H1 (cell line): ENCODE measurements at regions not wholly inside any gene's neighbourhood (a gene's known extent, or its start where the extent isn't known, plus 50 kb on each side); places are given as distances from the start of the nearest gene placed in this dataset.
"Not testable (repeated sequence)": the region's sequence is repeated elsewhere in the genome, so short reads cannot be mapped to it uniquely, and the experiment has no call there.

Source experiments
- CTCF ChIA-PET: fragments of 300-600 bp; sonication (Branson Sonifier 250); formaldehyde crosslinking; loops from one replicate; lab custom pipeline; 2021; ENCODE audit not compliant: partially characterized antibody; lab: Charles Lee
- POLR2A ChIA-PET: fragments of 300-600 bp; sonication (Branson Sonifier 250); formaldehyde crosslinking; loops from one replicate; lab custom pipeline; 2021; ENCODE audit warnings: inconsistent platforms; ENCODE audit not compliant: partially characterized antibody; lab: Charles Lee
- DNase-seq, 2 experiments: peaks; one replicate each; pipeline versions ENCODE4 v3.0.0 to v3.0.0-alpha.2; 2010 to 2022; ENCODE audit warnings: low spot score in 2 of 2, low read depth in 1 of 2, mixed read lengths in 1 of 2
- FAIRE-seq: peaks from 2 replicates; lab custom pipeline; 2011; peaks lifted over from hg19 to GRCh38; lab: Jason Lieb, UNC
- H2AFZ ChIP-seq: 2 replicates; pipeline ENCODE4 v1.8.1; 2012; ENCODE audit warnings: low read length, inconsistent platforms
- H2AK5ac ChIP-seq: 2 replicates; pipeline ENCODE4 v1.6.1; 2013; ENCODE audit warnings: low read depth, low read length
- H2BK120ac ChIP-seq: replicated peaks from 2 replicates; pipeline ENCODE3; 2013; ENCODE audit warnings: low read depth, low read length, inconsistent platforms
- H2BK12ac ChIP-seq: 2 replicates; pipeline ENCODE4 v1.6.1; 2013; ENCODE audit warnings: low read depth, low read length
- H2BK15ac ChIP-seq: 2 replicates; pipeline ENCODE4 v1.6.1; 2013; ENCODE audit warnings: low read length
- H2BK20ac ChIP-seq: 2 replicates; pipeline ENCODE4 v1.6.1; 2013; ENCODE audit warnings: low read length
- H2BK5ac ChIP-seq: 2 replicates; pipeline ENCODE4 v1.6.1; 2013; ENCODE audit warnings: low read depth, low read length
- H3K14ac ChIP-seq: 2 replicates; pipeline ENCODE4 v1.6.1; 2013; ENCODE audit warnings: inconsistent platforms; ENCODE audit not compliant: insufficient read length
- H3K18ac ChIP-seq: 2 replicates; pipeline ENCODE4 v1.6.1; 2013; ENCODE audit warnings: low read length; ENCODE audit errors: extremely low read depth
- H3K23ac ChIP-seq: 2 replicates; pipeline ENCODE4 v1.6.1; 2013; ENCODE audit warnings: inconsistent platforms; ENCODE audit not compliant: insufficient read length
- H3K23me2 ChIP-seq: 2 replicates; pipeline ENCODE4 v1.6.1; 2013; ENCODE audit warnings: low read depth, low read length
- H3K27ac ChIP-seq: 2 replicates; pipeline ENCODE4 v1.6.1; 2011; ENCODE audit warnings: low read depth, low read length, inconsistent platforms
- H3K27me3 ChIP-seq, 4 experiments: replicated peaks in 1 of 4; 1 replicate in 1 of 4; 2 replicates in 3 of 4; pipeline versions ENCODE4 v1.6.1 to v1.8.1; 2011 to 2013; ENCODE audit warnings: low read length in 3 of 4, mild to moderate bottlenecking in 3 of 4, inconsistent platforms in 2 of 4, mixed read lengths in 2 of 4, moderate library complexity in 1 of 4; ENCODE audit not compliant: control insufficient read depth in 3 of 4, insufficient read depth in 3 of 4; ENCODE audit errors: extremely low read depth in 1 of 4
- H3K36me3 ChIP-seq, 4 experiments: 2 replicates each; pipeline versions ENCODE4 v1.6.1 to v1.8.1; 2011 to 2013; ENCODE audit warnings: mild to moderate bottlenecking in 4 of 4, low read length in 3 of 4, moderate library complexity in 2 of 4, control low read depth in 1 of 4, inconsistent platforms in 1 of 4; ENCODE audit not compliant: insufficient read depth in 4 of 4, control insufficient read depth in 2 of 4
- H3K4ac ChIP-seq: replicated peaks from 2 replicates; pipeline ENCODE3; 2013; ENCODE audit warnings: low read length, low read depth, mixed read lengths, inconsistent platforms; ENCODE audit not compliant: insufficient read length
- H3K4me1 ChIP-seq, 4 experiments: replicated peaks in 1 of 4; 1 replicate in 1 of 4; 2 replicates in 3 of 4; pipeline versions ENCODE4 v1.6.1 to v1.8.1; 2011 to 2013; ENCODE audit warnings: low read length in 3 of 4, inconsistent platforms in 2 of 4, mixed read lengths in 1 of 4; ENCODE audit not compliant: insufficient read depth in 4 of 4, control insufficient read depth in 3 of 4
- H3K4me2 ChIP-seq, 2 experiments: 2 replicates each; pipeline versions ENCODE4 v1.6.1 to v1.8.1; 2011 to 2013; ENCODE audit warnings: low read depth in 2 of 2, low read length in 2 of 2, control low read depth in 1 of 2, inconsistent platforms in 1 of 2, mild to moderate bottlenecking in 1 of 2; ENCODE audit not compliant: insufficient read depth in 1 of 2
- H3K4me3 ChIP-seq, 4 experiments: fragments of 200-600, 300-600 bp in 1 of 4; sonication (generic), shearing (Covaris generic), sonication (Bioruptor Twin) in 1 of 4; 2 replicates each; pipeline versions ENCODE4 v1.5.1 to v1.8.1; 2011 to 2016; ENCODE audit warnings: low read length in 4 of 4, low read depth in 3 of 4, control low read depth in 2 of 4, inconsistent platforms in 2 of 4, mild to moderate bottlenecking in 2 of 4, mixed read lengths in 1 of 4, moderate library complexity in 1 of 4; ENCODE audit not compliant: insufficient read depth in 2 of 4; ENCODE audit errors: extremely low read depth in 1 of 4
- H3K56ac ChIP-seq: replicated peaks from 2 replicates; pipeline ENCODE3; 2013; ENCODE audit warnings: low read depth, mild to moderate bottlenecking, mixed read lengths, low read length, inconsistent platforms; ENCODE audit not compliant: insufficient read length
- H3K79me1 ChIP-seq: 2 replicates; pipeline ENCODE4 v1.6.1; 2013; ENCODE audit warnings: low read depth, low read length, control low read depth
- H3K79me2 ChIP-seq, 2 experiments: 2 replicates each; pipeline versions ENCODE4 v1.6.1 to v1.8.1; 2012 to 2013; ENCODE audit warnings: low read length in 2 of 2, mild to moderate bottlenecking in 2 of 2, inconsistent platforms in 1 of 2; ENCODE audit not compliant: insufficient read depth in 2 of 2, control insufficient read depth in 1 of 2
- H3K9ac ChIP-seq, 4 experiments: replicated peaks in 1 of 4; 1 replicate in 1 of 4; 2 replicates in 3 of 4; pipeline versions ENCODE4 v1.6.1 to v1.8.1; 2011 to 2013; ENCODE audit warnings: low read depth in 3 of 4, low read length in 3 of 4, control low read depth in 2 of 4, mild to moderate bottlenecking in 2 of 4, moderate library complexity in 2 of 4, inconsistent platforms in 1 of 4; ENCODE audit errors: extremely low read depth in 1 of 4
- H3K9me3 ChIP-seq, 2 experiments: 2 replicates each; pipeline versions ENCODE4 v1.6.1 to v1.8.1; 2012 to 2013; ENCODE audit warnings: mild to moderate bottlenecking in 2 of 2, moderate library complexity in 2 of 2, control low read depth in 1 of 2, inconsistent platforms in 1 of 2, low read depth in 1 of 2, low read length in 1 of 2, mixed read lengths in 1 of 2; ENCODE audit not compliant: insufficient read depth in 2 of 2
- H4K20me1 ChIP-seq, 2 experiments: replicated peaks in 1 of 2; 2 replicates each; pipeline versions ENCODE3 to v1.8.1; 2011 to 2013; ENCODE audit warnings: inconsistent platforms in 2 of 2, low read length in 2 of 2, mild to moderate bottlenecking in 1 of 2; ENCODE audit not compliant: insufficient read depth in 2 of 2, control insufficient read depth in 1 of 2
- H4K5ac ChIP-seq: 2 replicates; pipeline ENCODE4 v1.6.1; 2013; ENCODE audit warnings: low read length, low read depth, mixed read lengths, inconsistent platforms; ENCODE audit not compliant: insufficient read length
- H4K8ac ChIP-seq: 2 replicates; pipeline ENCODE4 v1.8.0; 2013; ENCODE audit warnings: mild to moderate bottlenecking, moderate library complexity, low read length, inconsistent platforms; ENCODE audit not compliant: insufficient read depth; ENCODE audit errors: extremely low read depth
- H4K91ac ChIP-seq: replicated peaks from 2 replicates; pipeline ENCODE3; 2013; ENCODE audit warnings: low read length, mixed read lengths, inconsistent platforms; ENCODE audit not compliant: insufficient read length
- WGBS, 2 experiments: shearing (Covaris generic) in 1 of 2; methylation state at CpG; one replicate each; pipeline versions ENCODE4 v1.1.6 to v1.1.7; 2013 to 2015; ENCODE audit warnings: low lambda C conversion rate in 2 of 2, mixed read lengths in 2 of 2, inconsistent platforms in 1 of 2, low coverage in 1 of 2, missing lambda C conversion rate in 1 of 2; ENCODE audit not compliant: insufficient replicate concordance in 2 of 2, insufficient coverage in 1 of 2, insufficient read length in 1 of 2; ENCODE audit errors: extremely low coverage in 1 of 2, missing lambda C conversion rate in 1 of 2; 5-methylcytosine and 5-hydroxymethylcytosine counted together

GRCh38 chr6:51052716-51053115, 234.0 kb downstream of the TFAP2B start:
- CTCF ChIA-PET, result interaction anchor here (0.8 kb wide), 1 partner anchor 82 kb away, joined by 3 read pairs; no protein-coding TSS in a partner anchor
- H3K14ac ChIP-seq, H3K27ac ChIP-seq, H2BK12ac ChIP-seq, H4K20me1 ChIP-seq, H3K4me1 ChIP-seq, H3K79me1 ChIP-seq, H2AK5ac ChIP-seq, H3K23ac ChIP-seq, H3K9ac ChIP-seq, H3K56ac ChIP-seq, FAIRE-seq, POLR2A ChIA-PET, H2BK20ac ChIP-seq, H4K8ac ChIP-seq, H3K18ac ChIP-seq, H2BK5ac ChIP-seq, H3K9me3 ChIP-seq, H3K27me3 ChIP-seq, H3K36me3 ChIP-seq, H4K91ac ChIP-seq, H2BK15ac ChIP-seq, H2BK120ac ChIP-seq, H3K4ac ChIP-seq, H4K5ac ChIP-seq, DNase-seq, H3K4me3 ChIP-seq, H2AFZ ChIP-seq, H3K23me2 ChIP-seq, H3K79me2 ChIP-seq, H3K4me2 ChIP-seq: not testable (repeated sequence)
- 97% methylated on average over 2 of the region's 2 CpGs; no CpG with 5 or more reads in 1 of the 2 experiments for WGBS, 2 experiments

GRCh38 chr6:51055316-51055715, 236.6 kb downstream of the TFAP2B start:
- H3K9ac ChIP-seq, H3K79me1 ChIP-seq, H3K4ac ChIP-seq, FAIRE-seq, H3K9me3 ChIP-seq, H3K18ac ChIP-seq, H4K91ac ChIP-seq, H2BK15ac ChIP-seq, H3K79me2 ChIP-seq, H3K4me3 ChIP-seq, H2BK12ac ChIP-seq, H2AK5ac ChIP-seq, H3K14ac ChIP-seq, H3K4me2 ChIP-seq, H3K36me3 ChIP-seq, H2BK20ac ChIP-seq, H3K4me1 ChIP-seq, H2AFZ ChIP-seq, H3K23me2 ChIP-seq, H4K20me1 ChIP-seq, H3K27ac ChIP-seq, H2BK120ac ChIP-seq, H4K5ac ChIP-seq, H3K23ac ChIP-seq, H3K27me3 ChIP-seq, H4K8ac ChIP-seq, POLR2A ChIA-PET, H2BK5ac ChIP-seq, DNase-seq, H3K56ac ChIP-seq: not testable (repeated sequence)
- CTCF ChIA-PET, result interaction anchor here (0.8 kb wide), 1 partner anchor 9 kb away, joined by 3 read pairs; no protein-coding TSS in a partner anchor
- WGBS, 2 experiments, result 84% methylated on average over 2 of the region's 2 CpGs; no CpG with 5 or more reads in 1 of the 2 experiments
